Gastroesophageal sphincter (tissue), 3 donors: ENCODE measurements at regions not wholly inside any gene's neighbourhood (a gene's known extent, or its start where the extent isn't known, plus 50 kb on each side); places are given as distances from the start of the nearest gene placed in this dataset.

Experiments
- POLR2A ChIP-seq, 2 donors: fragments of 450-650 bp; IDR thresholded peaks; one replicate each; pipeline ENCODE4 v1.6.1; 2017; ENCODE audit warnings: antibody characterized with exemption in 2 of 2, mild to moderate bottlenecking in 2 of 2, moderate library complexity in 1 of 2
- POLR2AphosphoS5 ChIP-seq: sonication (generic); formaldehyde crosslinking; IDR thresholded peaks from one replicate; pipeline ENCODE4 v1.6.1; 2017; ENCODE audit warnings: antibody characterized with exemption
- TF ChIP-seq, protein P1 (sequence below), 4 experiments: fragments of 200-600 bp in 2 of 4; fragments of 450-650 bp in 2 of 4; sonication (generic) in 1 of 4; IDR thresholded peaks; one replicate each; pipeline ENCODE4 v1.5.1; 2017 to 2019; ENCODE audit warnings: antibody characterized with exemption in 4 of 4, mild to moderate bottlenecking in 2 of 4, moderate library complexity in 2 of 4

- TF ChIP-seq, protein P1, sequence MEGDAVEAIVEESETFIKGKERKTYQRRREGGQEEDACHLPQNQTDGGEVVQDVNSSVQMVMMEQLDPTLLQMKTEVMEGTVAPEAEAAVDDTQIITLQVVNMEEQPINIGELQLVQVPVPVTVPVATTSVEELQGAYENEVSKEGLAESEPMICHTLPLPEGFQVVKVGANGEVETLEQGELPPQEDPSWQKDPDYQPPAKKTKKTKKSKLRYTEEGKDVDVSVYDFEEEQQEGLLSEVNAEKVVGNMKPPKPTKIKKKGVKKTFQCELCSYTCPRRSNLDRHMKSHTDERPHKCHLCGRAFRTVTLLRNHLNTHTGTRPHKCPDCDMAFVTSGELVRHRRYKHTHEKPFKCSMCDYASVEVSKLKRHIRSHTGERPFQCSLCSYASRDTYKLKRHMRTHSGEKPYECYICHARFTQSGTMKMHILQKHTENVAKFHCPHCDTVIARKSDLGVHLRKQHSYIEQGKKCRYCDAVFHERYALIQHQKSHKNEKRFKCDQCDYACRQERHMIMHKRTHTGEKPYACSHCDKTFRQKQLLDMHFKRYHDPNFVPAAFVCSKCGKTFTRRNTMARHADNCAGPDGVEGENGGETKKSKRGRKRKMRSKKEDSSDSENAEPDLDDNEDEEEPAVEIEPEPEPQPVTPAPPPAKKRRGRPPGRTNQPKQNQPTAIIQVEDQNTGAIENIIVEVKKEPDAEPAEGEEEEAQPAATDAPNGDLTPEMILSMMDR (IDR thresholded peaks at IDR 0.05), result no peak
- TF ChIP-seq POLR2A (IDR thresholded peaks at IDR 0.05) (no peak), POLR2AphosphoS5 (no peak)
Observed at GRCh38 chr2:32874931-32875330, 71.8 kb upstream of the LTBP1 start.
